ENCODE measurements at regions not wholly inside any gene's neighbourhood (a gene's known extent, or its start where the extent isn't known, plus 50 kb on each side); places are given as distances from the start of the nearest gene placed in this dataset.

- TF ChIP-seq POLR2AphosphoS5 (IDR thresholded peaks at IDR 0.05; ENCODE audit: low read depth) = no peak
- TF ChIP-seq, protein P1, sequence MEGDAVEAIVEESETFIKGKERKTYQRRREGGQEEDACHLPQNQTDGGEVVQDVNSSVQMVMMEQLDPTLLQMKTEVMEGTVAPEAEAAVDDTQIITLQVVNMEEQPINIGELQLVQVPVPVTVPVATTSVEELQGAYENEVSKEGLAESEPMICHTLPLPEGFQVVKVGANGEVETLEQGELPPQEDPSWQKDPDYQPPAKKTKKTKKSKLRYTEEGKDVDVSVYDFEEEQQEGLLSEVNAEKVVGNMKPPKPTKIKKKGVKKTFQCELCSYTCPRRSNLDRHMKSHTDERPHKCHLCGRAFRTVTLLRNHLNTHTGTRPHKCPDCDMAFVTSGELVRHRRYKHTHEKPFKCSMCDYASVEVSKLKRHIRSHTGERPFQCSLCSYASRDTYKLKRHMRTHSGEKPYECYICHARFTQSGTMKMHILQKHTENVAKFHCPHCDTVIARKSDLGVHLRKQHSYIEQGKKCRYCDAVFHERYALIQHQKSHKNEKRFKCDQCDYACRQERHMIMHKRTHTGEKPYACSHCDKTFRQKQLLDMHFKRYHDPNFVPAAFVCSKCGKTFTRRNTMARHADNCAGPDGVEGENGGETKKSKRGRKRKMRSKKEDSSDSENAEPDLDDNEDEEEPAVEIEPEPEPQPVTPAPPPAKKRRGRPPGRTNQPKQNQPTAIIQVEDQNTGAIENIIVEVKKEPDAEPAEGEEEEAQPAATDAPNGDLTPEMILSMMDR (IDR thresholded peaks at IDR 0.05; ENCODE audit: insufficient read depth, low read length) = no peak
- TF ChIP-seq, protein P2, sequence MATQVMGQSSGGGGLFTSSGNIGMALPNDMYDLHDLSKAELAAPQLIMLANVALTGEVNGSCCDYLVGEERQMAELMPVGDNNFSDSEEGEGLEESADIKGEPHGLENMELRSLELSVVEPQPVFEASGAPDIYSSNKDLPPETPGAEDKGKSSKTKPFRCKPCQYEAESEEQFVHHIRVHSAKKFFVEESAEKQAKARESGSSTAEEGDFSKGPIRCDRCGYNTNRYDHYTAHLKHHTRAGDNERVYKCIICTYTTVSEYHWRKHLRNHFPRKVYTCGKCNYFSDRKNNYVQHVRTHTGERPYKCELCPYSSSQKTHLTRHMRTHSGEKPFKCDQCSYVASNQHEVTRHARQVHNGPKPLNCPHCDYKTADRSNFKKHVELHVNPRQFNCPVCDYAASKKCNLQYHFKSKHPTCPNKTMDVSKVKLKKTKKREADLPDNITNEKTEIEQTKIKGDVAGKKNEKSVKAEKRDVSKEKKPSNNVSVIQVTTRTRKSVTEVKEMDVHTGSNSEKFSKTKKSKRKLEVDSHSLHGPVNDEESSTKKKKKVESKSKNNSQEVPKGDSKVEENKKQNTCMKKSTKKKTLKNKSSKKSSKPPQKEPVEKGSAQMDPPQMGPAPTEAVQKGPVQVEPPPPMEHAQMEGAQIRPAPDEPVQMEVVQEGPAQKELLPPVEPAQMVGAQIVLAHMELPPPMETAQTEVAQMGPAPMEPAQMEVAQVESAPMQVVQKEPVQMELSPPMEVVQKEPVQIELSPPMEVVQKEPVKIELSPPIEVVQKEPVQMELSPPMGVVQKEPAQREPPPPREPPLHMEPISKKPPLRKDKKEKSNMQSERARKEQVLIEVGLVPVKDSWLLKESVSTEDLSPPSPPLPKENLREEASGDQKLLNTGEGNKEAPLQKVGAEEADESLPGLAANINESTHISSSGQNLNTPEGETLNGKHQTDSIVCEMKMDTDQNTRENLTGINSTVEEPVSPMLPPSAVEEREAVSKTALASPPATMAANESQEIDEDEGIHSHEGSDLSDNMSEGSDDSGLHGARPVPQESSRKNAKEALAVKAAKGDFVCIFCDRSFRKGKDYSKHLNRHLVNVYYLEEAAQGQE (IDR thresholded peaks at IDR 0.05; ENCODE audit: insufficient replicate concordance, low read depth) = no peak
- TF ChIP-seq GABPA (IDR thresholded peaks at IDR 0.05; ENCODE audit: low read depth) = no peak
- TF ChIP-seq SPI1 (IDR thresholded peaks at IDR 0.05; ENCODE audit: borderline replicate concordance, low read depth) = no peak
- Histone ChIP-seq H3K4me3 (replicated peaks; ENCODE audit: insufficient read depth, low read length) (no peak overlapping the region), H3K27me3 (ENCODE audit: insufficient read depth, poor library complexity, severe bottlenecking) (no peaks in the 10 kb centered on the region), H3K27ac (replicated peaks) (no peak overlapping the region)
- no peak for DNase-seq (ENCODE audit: low read depth in 1 of 2, low spot score in 1 of 2)
Observed at GRCh38 chr7:85376589-85376988, 189.7 kb upstream of the SEMA3D start.

- TF ChIP-seq, protein P2 (IDR thresholded peaks at IDR 0.05; ENCODE audit: insufficient replicate concordance, low read depth) = no peak
- no peak for TF ChIP-seq SPI1 (IDR thresholded peaks at IDR 0.05; ENCODE audit: borderline replicate concordance, low read depth)
- no peak for TF ChIP-seq POLR2AphosphoS5 (IDR thresholded peaks at IDR 0.05; ENCODE audit: low read depth)
- TF ChIP-seq GABPA (IDR thresholded peaks at IDR 0.05; ENCODE audit: low read depth) = no peak
- TF ChIP-seq, protein P1 (IDR thresholded peaks at IDR 0.05; ENCODE audit: insufficient read depth, low read length) = no peak
- H3K27ac ChIP-seq (replicated peaks) = no peak overlapping the region
- no peak for DNase-seq (ENCODE audit: low read depth in 1 of 2, low spot score in 1 of 2)
- no peak overlapping the region for H3K4me3 ChIP-seq (replicated peaks; ENCODE audit: insufficient read depth, low read length)
- no peaks in the 10 kb centered on the region for H3K27me3 ChIP-seq (ENCODE audit: insufficient read depth, poor library complexity, severe bottlenecking)
Observed at GRCh38 chr7:85356916-85357315, 170.1 kb upstream of the SEMA3D start.

DNA sequence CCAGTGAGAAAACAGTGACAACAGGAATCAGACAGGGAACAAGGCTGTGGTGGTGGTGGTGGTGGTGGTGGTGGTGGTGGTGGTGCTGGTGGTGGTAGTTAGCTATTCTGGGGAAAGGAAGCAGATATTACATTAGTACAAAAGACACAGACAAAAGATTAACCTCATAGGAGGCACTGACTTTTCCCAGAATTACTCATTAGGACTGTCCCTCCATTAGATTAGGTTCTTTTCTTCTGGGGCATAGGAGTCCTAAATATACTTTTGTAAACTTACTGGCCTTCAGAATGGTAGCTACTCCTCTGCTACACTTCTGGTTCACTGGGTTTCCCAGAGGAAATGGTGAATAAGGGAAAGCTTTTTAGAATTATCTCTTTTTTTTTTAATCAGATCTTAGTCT lies 156.6 kb upstream of the SEMA3D start:
- H3K4me3 ChIP-seq (replicated peaks; ENCODE audit: insufficient read depth, low read length) = no peak overlapping the region
- TF ChIP-seq SPI1 (IDR thresholded peaks at IDR 0.05; ENCODE audit: borderline replicate concordance, low read depth) (no peak), POLR2AphosphoS5 (IDR thresholded peaks at IDR 0.05; ENCODE audit: low read depth) (no peak), GABPA (IDR thresholded peaks at IDR 0.05; ENCODE audit: low read depth) (no peak)
- TF ChIP-seq, protein P1 (IDR thresholded peaks at IDR 0.05; ENCODE audit: insufficient read depth, low read length) = no peak
- TF ChIP-seq, protein P2 (IDR thresholded peaks at IDR 0.05; ENCODE audit: insufficient replicate concordance, low read depth) = no peak
- DNase-seq (ENCODE audit: low read depth in 1 of 2, low spot score in 1 of 2) = no peak
- no peak overlapping the region for H3K27ac ChIP-seq (replicated peaks)
- H3K27me3 ChIP-seq (ENCODE audit: insufficient read depth, poor library complexity, severe bottlenecking) = no peaks in the 10 kb centered on the region

Measured in HL-60 (cell line).